AG04449 (cell line): ENCODE measurements at regions not wholly inside any gene's neighbourhood (a gene's known extent, or its start where the extent isn't known, plus 50 kb on each side); places are given as distances from the start of the nearest gene placed in this dataset.

Experiments
- CTCF ChIA-PET: fragments of 350-600 bp; formaldehyde crosslinking; extraction: SDS; loops from one replicate; lab custom pipeline; 2021; ENCODE audit warnings: antibody characterized with exemption; lab: Yijun Ruan, JAX
- POLR2A ChIA-PET: fragments of 400-600, 350-600 bp; formaldehyde crosslinking; extraction: SDS; loops from one replicate; lab custom pipeline; 2020; ENCODE audit warnings: antibody characterized with exemption, inconsistent platforms; lab: Yijun Ruan, JAX
- DNase-seq: peaks from one replicate; pipeline ENCODE4 v3.0.0-alpha.2; 2010; ENCODE audit warnings: low read depth, low spot score
- H3K4me3 ChIP-seq: 2 replicates; pipeline ENCODE4 v1.5.1; 2011; ENCODE audit warnings: low read depth, mild to moderate bottlenecking, control low read depth, low read length
- CTCF ChIP-seq: IDR thresholded peaks from one replicate; pipeline ENCODE4 v1.5.1; 2011; ENCODE audit warnings: mild to moderate bottlenecking, moderate library complexity, low read length, control low read depth, inconsistent platforms; ENCODE audit not compliant: insufficient read depth; ENCODE audit errors: missing control alignments

GRCh38 chr21:32889596-32889995, 118.0 kb upstream of the PAXBP1 start:
- CTCF ChIA-PET, result no interaction called here

GRCh38 chr21:32894321-32894720, 122.8 kb upstream of the PAXBP1 start:
- H3K4me3 ChIP-seq, result no peak overlapping the region
- no peak for TF ChIP-seq CTCF
- POLR2A ChIA-PET, result no interaction called here
- CTCF ChIA-PET, result no interaction called here
- no peak for DNase-seq

More at GRCh38 chr21:32889596-32889995, 118.0 kb upstream of the PAXBP1 start:
- POLR2A ChIA-PET, result no interaction called here
- no peak overlapping the region for H3K4me3 ChIP-seq
- peak; percentile 31 for DNase-seq
- no peak for TF ChIP-seq CTCF

- DNase-seq, result no peak
- CTCF ChIA-PET, result no interaction called here
- POLR2A ChIA-PET, result no interaction called here
- H3K4me3 ChIP-seq, result no peak overlapping the region
- TF ChIP-seq CTCF, result no peak
These were observed 124.9 kb upstream of the OLIG2 start for GRCh38 chr21:32900814-32901213.

- ChIA-PET CTCF (no interaction called here), POLR2A (no interaction called here)
- TF ChIP-seq CTCF, result no peak
- DNase-seq, result no peak
- H3K4me3 ChIP-seq, result no peak overlapping the region
These were observed 118.2 kb upstream of the OLIG2 start for GRCh38 chr21:32907521-32907920.

- CTCF ChIA-PET, result no interaction called here
- no peak for TF ChIP-seq CTCF
- no peak for DNase-seq
- no peak overlapping the region for H3K4me3 ChIP-seq
- POLR2A ChIA-PET, result no interaction called here
These were observed 117.2 kb upstream of the OLIG2 start for GRCh38 chr21:32908534-32908933.

- no peak for DNase-seq
- TF ChIP-seq CTCF, result no peak
- no peak overlapping the region for H3K4me3 ChIP-seq
- ChIA-PET POLR2A (no interaction called here), CTCF (no interaction called here)
These were observed 116.3 kb upstream of the OLIG2 start for GRCh38 chr21:32909393-32909792.
